ENCODE measurements at regions not wholly inside any gene's neighbourhood (a gene's known extent, or its start where the extent isn't known, plus 50 kb on each side); places are given as distances from the start of the nearest gene placed in this dataset.

DNA sequence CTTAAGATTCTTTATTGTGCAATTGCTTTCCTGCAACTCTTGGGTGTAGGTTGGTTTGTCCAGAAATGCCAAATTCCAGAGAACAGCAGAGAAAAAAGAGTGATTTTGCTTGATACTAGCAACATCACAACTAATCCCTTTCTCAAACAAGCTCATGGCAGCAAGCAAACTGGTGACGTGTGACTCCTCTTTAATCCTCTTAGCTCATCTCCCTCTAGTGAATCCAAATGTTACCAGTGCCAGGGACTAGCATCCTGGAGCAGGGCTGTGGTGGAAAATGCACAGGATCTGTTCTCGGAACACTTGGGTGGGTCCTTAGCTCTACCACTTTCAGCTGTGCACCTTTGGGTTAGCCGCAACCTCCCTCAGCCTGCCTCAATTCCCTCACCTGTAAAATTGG, 204.0 kb upstream of the CCL2 start:
- Histone ChIP-seq H3F3A (ENCODE audit: low read depth) (no peaks in the 10 kb centered on the region), H4K20me1 (ENCODE audit: insufficient read depth, low read length, poor library complexity, severe bottlenecking) (no peaks in the 10 kb centered on the region), H3K4me1 (ENCODE audit: insufficient read depth, low read length, poor library complexity, severe bottlenecking) (no peaks in the 10 kb centered on the region), H3K4me2 (ENCODE audit: low read depth, low read length, poor library complexity, severe bottlenecking) (no peak overlapping the region), H3K27me3 (ENCODE audit: insufficient read depth, low read length, poor library complexity, severe bottlenecking) (no peaks in the 10 kb centered on the region), H3K9me2 (replicated peaks; ENCODE audit: low read depth, low read length) (no peaks in the 10 kb centered on the region; the same call in 1 of the 2 replicates), H3K79me2 (ENCODE audit: insufficient read depth, low read length) (no peaks in the 10 kb centered on the region), H3K9me3 (ENCODE audit: insufficient read depth, low read depth, low read length) (no peaks in the 10 kb centered on the region), H2AFZ (ENCODE audit: low read length) (no peak overlapping the region), H3K9ac (ENCODE audit: low read depth, low read length, poor library complexity, severe bottlenecking) (no peak overlapping the region), H3K4me3 (ENCODE audit: low read length, poor library complexity, severe bottlenecking) (no peak overlapping the region), H3K36me3 (ENCODE audit: insufficient read depth, low read length) (no peaks in the 10 kb centered on the region)
- TF ChIP-seq EZH2phosphoT487 (IDR thresholded peaks at IDR 0.05; ENCODE audit: borderline replicate concordance) = no peak
- TF ChIP-seq, protein P1, sequence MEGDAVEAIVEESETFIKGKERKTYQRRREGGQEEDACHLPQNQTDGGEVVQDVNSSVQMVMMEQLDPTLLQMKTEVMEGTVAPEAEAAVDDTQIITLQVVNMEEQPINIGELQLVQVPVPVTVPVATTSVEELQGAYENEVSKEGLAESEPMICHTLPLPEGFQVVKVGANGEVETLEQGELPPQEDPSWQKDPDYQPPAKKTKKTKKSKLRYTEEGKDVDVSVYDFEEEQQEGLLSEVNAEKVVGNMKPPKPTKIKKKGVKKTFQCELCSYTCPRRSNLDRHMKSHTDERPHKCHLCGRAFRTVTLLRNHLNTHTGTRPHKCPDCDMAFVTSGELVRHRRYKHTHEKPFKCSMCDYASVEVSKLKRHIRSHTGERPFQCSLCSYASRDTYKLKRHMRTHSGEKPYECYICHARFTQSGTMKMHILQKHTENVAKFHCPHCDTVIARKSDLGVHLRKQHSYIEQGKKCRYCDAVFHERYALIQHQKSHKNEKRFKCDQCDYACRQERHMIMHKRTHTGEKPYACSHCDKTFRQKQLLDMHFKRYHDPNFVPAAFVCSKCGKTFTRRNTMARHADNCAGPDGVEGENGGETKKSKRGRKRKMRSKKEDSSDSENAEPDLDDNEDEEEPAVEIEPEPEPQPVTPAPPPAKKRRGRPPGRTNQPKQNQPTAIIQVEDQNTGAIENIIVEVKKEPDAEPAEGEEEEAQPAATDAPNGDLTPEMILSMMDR (conservative IDR thresholded peaks at IDR 0.05; ENCODE audit: low read length) = no peak

DNA sequence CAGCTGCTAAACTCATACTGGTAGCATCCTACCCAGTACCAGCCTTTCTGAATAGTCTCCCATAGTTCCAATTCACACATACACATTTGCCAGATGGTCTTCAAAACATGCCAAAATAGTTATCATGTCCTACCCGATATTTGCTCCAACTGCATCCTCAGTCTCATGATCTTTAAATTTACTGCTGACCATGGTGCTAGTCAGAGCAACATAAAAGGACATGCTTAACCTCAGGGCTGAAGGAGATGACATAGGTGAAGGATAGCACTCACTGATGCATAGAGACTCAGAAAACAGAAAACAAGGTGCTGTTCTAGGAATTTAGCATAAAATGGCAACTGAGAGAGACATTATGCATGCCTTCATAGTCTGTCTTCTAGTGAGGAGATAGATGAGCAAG, 200.6 kb upstream of the CCL2 start:
- H3K36me3 ChIP-seq (ENCODE audit: insufficient read depth, low read length) = no peaks in the 10 kb centered on the region
- no peak overlapping the region for H2AFZ ChIP-seq (ENCODE audit: low read length)
- H3F3A ChIP-seq (ENCODE audit: low read depth) = no peaks in the 10 kb centered on the region
- no peak for TF ChIP-seq EZH2phosphoT487 (IDR thresholded peaks at IDR 0.05; ENCODE audit: borderline replicate concordance)
- TF ChIP-seq, protein P1 (conservative IDR thresholded peaks at IDR 0.05; ENCODE audit: low read length) = no peak
- H3K9ac ChIP-seq (ENCODE audit: low read depth, low read length, poor library complexity, severe bottlenecking) = no peak overlapping the region
- no peaks in the 10 kb centered on the region for H3K4me1 ChIP-seq (ENCODE audit: insufficient read depth, low read length, poor library complexity, severe bottlenecking)
- H4K20me1 ChIP-seq (ENCODE audit: insufficient read depth, low read length, poor library complexity, severe bottlenecking) = no peaks in the 10 kb centered on the region
- H3K27me3 ChIP-seq (ENCODE audit: insufficient read depth, low read length, poor library complexity, severe bottlenecking) = no peaks in the 10 kb centered on the region
- H3K4me3 ChIP-seq (ENCODE audit: low read length, poor library complexity, severe bottlenecking) = no peak overlapping the region
- no peaks in the 10 kb centered on the region for H3K79me2 ChIP-seq (ENCODE audit: insufficient read depth, low read length)
- H3K9me2 ChIP-seq (replicated peaks; ENCODE audit: low read depth, low read length) = no peaks in the 10 kb centered on the region
- no peaks in the 10 kb centered on the region for H3K9me3 ChIP-seq (ENCODE audit: insufficient read depth, low read depth, low read length)
- no peak overlapping the region for H3K4me2 ChIP-seq (ENCODE audit: low read depth, low read length, poor library complexity, severe bottlenecking)

DNA sequence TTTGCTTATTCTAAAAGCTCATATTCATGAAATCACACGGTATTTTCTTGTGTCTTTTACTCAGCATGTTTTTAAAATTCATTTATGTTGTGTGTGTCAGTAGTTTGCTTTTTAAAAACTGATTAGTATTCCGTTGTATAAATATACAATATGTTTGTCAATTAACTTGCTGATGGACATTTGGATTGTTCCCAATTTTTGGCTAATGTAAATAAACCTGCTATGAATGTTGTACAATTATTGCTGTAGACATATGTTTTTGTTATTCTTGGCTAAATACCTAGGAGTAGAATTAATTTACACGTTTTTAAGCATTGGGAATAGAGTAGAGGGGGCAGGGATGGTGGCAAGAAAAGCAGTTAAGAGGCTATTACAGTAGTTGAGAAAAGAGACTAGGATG, 199.5 kb upstream of the CCL2 start:
- no peak for TF ChIP-seq EZH2phosphoT487 (IDR thresholded peaks at IDR 0.05; ENCODE audit: borderline replicate concordance)
- TF ChIP-seq, protein P1 (conservative IDR thresholded peaks at IDR 0.05; ENCODE audit: low read length) = no peak
- Histone ChIP-seq H3K9me2 (replicated peaks; ENCODE audit: low read depth, low read length) (no peaks in the 10 kb centered on the region), H3K4me3 (ENCODE audit: low read length, poor library complexity, severe bottlenecking) (no peak overlapping the region), H3K4me1 (ENCODE audit: insufficient read depth, low read length, poor library complexity, severe bottlenecking) (no peaks in the 10 kb centered on the region), H3K36me3 (ENCODE audit: insufficient read depth, low read length) (no peaks in the 10 kb centered on the region), H3F3A (ENCODE audit: low read depth) (no peaks in the 10 kb centered on the region), H3K4me2 (ENCODE audit: low read depth, low read length, poor library complexity, severe bottlenecking) (no peak overlapping the region), H3K9me3 (ENCODE audit: insufficient read depth, low read depth, low read length) (no peaks in the 10 kb centered on the region), H4K20me1 (ENCODE audit: insufficient read depth, low read length, poor library complexity, severe bottlenecking) (no peaks in the 10 kb centered on the region), H3K27me3 (ENCODE audit: insufficient read depth, low read length, poor library complexity, severe bottlenecking) (no peaks in the 10 kb centered on the region), H3K79me2 (ENCODE audit: insufficient read depth, low read length) (no peaks in the 10 kb centered on the region), H3K9ac (ENCODE audit: low read depth, low read length, poor library complexity, severe bottlenecking) (no peak overlapping the region), H2AFZ (ENCODE audit: low read length) (no peak overlapping the region)

Data from Loucy (cell line).